Endothelial cell of umbilical vein (primary cell): ENCODE measurements at regions not wholly inside any gene's neighbourhood (a gene's known extent, or its start where the extent isn't known, plus 50 kb on each side); places are given as distances from the start of the nearest gene placed in this dataset.

ENCODE experiments used
- EZH2 ChIP-seq: IDR thresholded peaks from 2 replicates; pipeline ENCODE4 v1.6.1; 2012; ENCODE audit warnings: borderline replicate concordance, low read depth, mild to moderate bottlenecking, moderate library complexity, low read length, inconsistent platforms; ENCODE audit not compliant: severe bottlenecking
- FOS ChIP-seq: IDR thresholded peaks from 2 replicates; pipeline ENCODE4 v1.6.1; 2011; ENCODE audit warnings: mild to moderate bottlenecking, low read length, moderate library complexity, borderline replicate concordance; ENCODE audit not compliant: insufficient read depth
- GATA2 ChIP-seq: IDR thresholded peaks from 2 replicates; pipeline ENCODE4 v1.7.0; 2011; ENCODE audit warnings: low read depth, mild to moderate bottlenecking, moderate library complexity, mixed read lengths, low read length; ENCODE audit not compliant: insufficient read length, insufficient read depth
- POLR2A ChIP-seq: IDR thresholded peaks from 2 replicates; pipeline ENCODE4 v1.6.1; 2012; ENCODE audit warnings: low read depth, mild to moderate bottlenecking, control low read depth, low read length
- TF ChIP-seq, protein P1 (sequence below), 2 donors: IDR thresholded peaks; 1 replicate in 1 of 2; 2 replicates in 1 of 2; pipeline ENCODE4 v1.5.1; 2011; ENCODE audit warnings: low read length in 2 of 2, mild to moderate bottlenecking in 2 of 2, moderate library complexity in 2 of 2, control low read depth in 1 of 2, inconsistent platforms in 1 of 2, low read depth in 1 of 2; ENCODE audit not compliant: insufficient read depth in 1 of 2; ENCODE audit errors: extremely low read depth in 1 of 2

GRCh38 chrX:26581091-26581490, 365.1 kb downstream of the MAGEB5 start:
- TF ChIP-seq, protein P1, sequence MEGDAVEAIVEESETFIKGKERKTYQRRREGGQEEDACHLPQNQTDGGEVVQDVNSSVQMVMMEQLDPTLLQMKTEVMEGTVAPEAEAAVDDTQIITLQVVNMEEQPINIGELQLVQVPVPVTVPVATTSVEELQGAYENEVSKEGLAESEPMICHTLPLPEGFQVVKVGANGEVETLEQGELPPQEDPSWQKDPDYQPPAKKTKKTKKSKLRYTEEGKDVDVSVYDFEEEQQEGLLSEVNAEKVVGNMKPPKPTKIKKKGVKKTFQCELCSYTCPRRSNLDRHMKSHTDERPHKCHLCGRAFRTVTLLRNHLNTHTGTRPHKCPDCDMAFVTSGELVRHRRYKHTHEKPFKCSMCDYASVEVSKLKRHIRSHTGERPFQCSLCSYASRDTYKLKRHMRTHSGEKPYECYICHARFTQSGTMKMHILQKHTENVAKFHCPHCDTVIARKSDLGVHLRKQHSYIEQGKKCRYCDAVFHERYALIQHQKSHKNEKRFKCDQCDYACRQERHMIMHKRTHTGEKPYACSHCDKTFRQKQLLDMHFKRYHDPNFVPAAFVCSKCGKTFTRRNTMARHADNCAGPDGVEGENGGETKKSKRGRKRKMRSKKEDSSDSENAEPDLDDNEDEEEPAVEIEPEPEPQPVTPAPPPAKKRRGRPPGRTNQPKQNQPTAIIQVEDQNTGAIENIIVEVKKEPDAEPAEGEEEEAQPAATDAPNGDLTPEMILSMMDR (IDR thresholded peaks at IDR 0.05; ENCODE audit: extremely low read depth in 1 of 2, insufficient read depth in 1 of 2, low read depth in 1 of 2, low read length in 2 of 2), result no peak
- TF ChIP-seq GATA2 (no peak), POLR2A (no peak), FOS (no peak), EZH2 (no peak)
